Skeletal muscle satellite cell (primary cell): ENCODE measurements at regions not wholly inside any gene's neighbourhood (a gene's known extent, or its start where the extent isn't known, plus 50 kb on each side); places are given as distances from the start of the nearest gene placed in this dataset.
"Not testable (repeated sequence)": the region's sequence is repeated elsewhere in the genome, so short reads cannot be mapped to it uniquely, and the experiment has no call there.

Experiments
- H3K27me3 ChIP-seq: 2 replicates; pipeline ENCODE4 v1.7.0; 2013; ENCODE audit warnings: low read length; ENCODE audit not compliant: control insufficient read depth, insufficient read depth
- H3K36me3 ChIP-seq: 2 replicates; pipeline ENCODE4 v1.7.0; 2013; ENCODE audit warnings: mild to moderate bottlenecking, control low read depth, low read length; ENCODE audit not compliant: insufficient read depth
- H3K4me1 ChIP-seq: 2 replicates; pipeline ENCODE4 v1.7.0; 2013; ENCODE audit warnings: low read length; ENCODE audit not compliant: control insufficient read depth, insufficient read depth
- H3K4me2 ChIP-seq: 2 replicates; pipeline ENCODE4 v1.7.0; 2013; ENCODE audit warnings: mild to moderate bottlenecking, low read length
- H3K4me3 ChIP-seq: 2 replicates; pipeline ENCODE4 v1.7.0; 2013; ENCODE audit warnings: low read length
- H3K9ac ChIP-seq: 2 replicates; pipeline ENCODE4 v1.7.0; 2013; ENCODE audit warnings: mild to moderate bottlenecking, low read depth, low read length, moderate library complexity
- H3K9me3 ChIP-seq: replicated peaks from 2 replicates; pipeline ENCODE4 v1.7.0; 2013; ENCODE audit warnings: mild to moderate bottlenecking, control low read depth, low read length

- Histone ChIP-seq H3K9ac (no peak overlapping the region), H3K4me3 (no peak overlapping the region), H3K4me1 (no peaks in the 10 kb centered on the region), H3K9me3 (no peaks in the 10 kb centered on the region), H3K27me3 (peaks cover 1% of the 10 kb centered on the region), H3K4me2 (no peak overlapping the region), H3K36me3 (no peaks in the 10 kb centered on the region)
Observed at GRCh38 chr5:157984611-157985010, 125.7 kb upstream of the CLINT1 start.

GRCh38 chr5:157983906-157984551 lies 125.1 kb upstream of the CLINT1 start:
- H3K4me3 ChIP-seq = no peak overlapping the region
- no peaks in the 10 kb centered on the region for H3K9me3 ChIP-seq
- H3K27me3 ChIP-seq = no peaks in the 10 kb centered on the region
- H3K9ac ChIP-seq = no peak overlapping the region
- H3K36me3 ChIP-seq = no peaks in the 10 kb centered on the region
- H3K4me1 ChIP-seq = no peaks in the 10 kb centered on the region
- no peak overlapping the region for H3K4me2 ChIP-seq

GRCh38 chr5:157978061-157978460 lies 119.1 kb upstream of the CLINT1 start:
- Histone ChIP-seq H3K36me3 (no peaks in the 10 kb centered on the region), H3K9ac (no peak overlapping the region), H3K4me2 (no peak overlapping the region), H3K4me1 (no peaks in the 10 kb centered on the region), H3K4me3 (no peak overlapping the region), H3K9me3 (no peaks in the 10 kb centered on the region), H3K27me3 (peaks cover 4% of the 10 kb centered on the region)

GRCh38 chr5:157976429-157976828 lies 117.5 kb upstream of the CLINT1 start:
- Histone ChIP-seq H3K4me2 (no peak overlapping the region), H3K36me3 (no peaks in the 10 kb centered on the region), H3K4me1 (no peaks in the 10 kb centered on the region), H3K27me3 (peaks cover 4% of the 10 kb centered on the region), H3K4me3 (no peak overlapping the region), H3K9me3 (no peaks in the 10 kb centered on the region), H3K9ac (no peak overlapping the region)

GRCh38 chr5:157972579-157972978 lies 113.6 kb upstream of the CLINT1 start:
- Histone ChIP-seq H3K9ac (no peak overlapping the region), H3K36me3 (no peaks in the 10 kb centered on the region), H3K9me3 (no peaks in the 10 kb centered on the region), H3K4me1 (no peaks in the 10 kb centered on the region), H3K4me3 (no peak overlapping the region), H3K27me3 (peaks cover 4% of the 10 kb centered on the region), H3K4me2 (no peak overlapping the region)

- Histone ChIP-seq H3K27me3 (peaks cover 4% of the 10 kb centered on the region), H3K9ac (no peak overlapping the region), H3K36me3 (no peaks in the 10 kb centered on the region), H3K4me3 (no peak overlapping the region), H3K4me1 (no peaks in the 10 kb centered on the region), H3K4me2 (no peak overlapping the region), H3K9me3 (no peaks in the 10 kb centered on the region)
Observed at GRCh38 chr5:157971571-157972216, 112.7 kb upstream of the CLINT1 start.

GRCh38 chr5:157968570-157968969 lies 109.6 kb upstream of the CLINT1 start:
- H3K9ac ChIP-seq, H3K27me3 ChIP-seq, H3K4me1 ChIP-seq, H3K9me3 ChIP-seq, H3K4me2 ChIP-seq, H3K4me3 ChIP-seq, H3K36me3 ChIP-seq: not testable (repeated sequence)

- Histone ChIP-seq H3K9ac (no peak overlapping the region), H3K4me2 (no peak overlapping the region), H3K27me3 (peaks cover 12% of the 10 kb centered on the region), H3K36me3 (no peaks in the 10 kb centered on the region), H3K4me3 (no peak overlapping the region), H3K9me3 (no peaks in the 10 kb centered on the region), H3K4me1 (no peaks in the 10 kb centered on the region)
Observed at GRCh38 chr5:157965989-157966388, 107.0 kb upstream of the CLINT1 start.

- H3K4me3 ChIP-seq = no peak overlapping the region
- H3K9me3 ChIP-seq = no peaks in the 10 kb centered on the region
- H3K9ac ChIP-seq = no peak overlapping the region
- no peaks in the 10 kb centered on the region for H3K36me3 ChIP-seq
- no peak overlapping the region for H3K4me2 ChIP-seq
- peaks cover 15% of the 10 kb centered on the region for H3K27me3 ChIP-seq
- no peaks in the 10 kb centered on the region for H3K4me1 ChIP-seq
Observed at GRCh38 chr5:157965040-157965678, 106.2 kb upstream of the CLINT1 start.

- H3K4me3 ChIP-seq = no peak overlapping the region
- H3K9ac ChIP-seq = no peak overlapping the region
- H3K27me3 ChIP-seq = peaks cover 15% of the 10 kb centered on the region
- H3K4me1 ChIP-seq = no peaks in the 10 kb centered on the region
- no peaks in the 10 kb centered on the region for H3K36me3 ChIP-seq
- no peak overlapping the region for H3K4me2 ChIP-seq
- no peaks in the 10 kb centered on the region for H3K9me3 ChIP-seq
Observed at GRCh38 chr5:157963761-157964160, 104.8 kb upstream of the CLINT1 start.

- no peaks in the 10 kb centered on the region for H3K4me1 ChIP-seq
- H3K9me3 ChIP-seq = no peaks in the 10 kb centered on the region
- H3K4me2 ChIP-seq = no peak overlapping the region
- H3K4me3 ChIP-seq = no peak overlapping the region
- no peak overlapping the region for H3K9ac ChIP-seq
- no peaks in the 10 kb centered on the region for H3K36me3 ChIP-seq
- peaks cover 15% of the 10 kb centered on the region for H3K27me3 ChIP-seq
Observed at GRCh38 chr5:157963244-157963643, 104.3 kb upstream of the CLINT1 start.

GRCh38 chr5:157962686-157963085 lies 103.7 kb upstream of the CLINT1 start:
- H3K9me3 ChIP-seq, H3K4me3 ChIP-seq, H3K36me3 ChIP-seq, H3K4me1 ChIP-seq, H3K4me2 ChIP-seq, H3K9ac ChIP-seq: not testable (repeated sequence)
- peaks cover 15% of the 10 kb centered on the region for H3K27me3 ChIP-seq
